T-helper 1 cell treated with Interleukin-12 subunit alpha and Interleukin-12 subunit beta and Interleukin-4 antibody, amounts not matched to agents 30 μg/mL and 1 μg/mL, for 36 hours (primary cell): ENCODE measurements at regions not wholly inside any gene's neighbourhood (a gene's known extent, or its start where the extent isn't known, plus 50 kb on each side); places are given as distances from the start of the nearest gene placed in this dataset.

Source experiments
- H3K27ac Mint-ChIP-seq: one replicate; pipeline ENCODE4 v1.8.0; 2021; ENCODE audit warnings: mild to moderate bottlenecking, mixed read lengths
- H3K27me3 Mint-ChIP-seq: one replicate; pipeline ENCODE4 v1.8.0; 2021; ENCODE audit warnings: low read depth, mixed read lengths
- H3K36me3 Mint-ChIP-seq: one replicate; pipeline ENCODE4 v1.8.0; 2021; ENCODE audit warnings: low read depth, mixed read lengths
- H3K4me1 Mint-ChIP-seq: one replicate; pipeline ENCODE4 v1.8.0; 2021; ENCODE audit warnings: low read depth, mixed read lengths
- H3K4me3 Mint-ChIP-seq: one replicate; pipeline ENCODE4 v1.8.0; 2021; ENCODE audit warnings: mild to moderate bottlenecking, moderate library complexity, mixed read lengths
- H3K9me3 Mint-ChIP-seq: one replicate; pipeline ENCODE4 v1.8.0; 2021; ENCODE audit warnings: mixed read lengths

DNA sequence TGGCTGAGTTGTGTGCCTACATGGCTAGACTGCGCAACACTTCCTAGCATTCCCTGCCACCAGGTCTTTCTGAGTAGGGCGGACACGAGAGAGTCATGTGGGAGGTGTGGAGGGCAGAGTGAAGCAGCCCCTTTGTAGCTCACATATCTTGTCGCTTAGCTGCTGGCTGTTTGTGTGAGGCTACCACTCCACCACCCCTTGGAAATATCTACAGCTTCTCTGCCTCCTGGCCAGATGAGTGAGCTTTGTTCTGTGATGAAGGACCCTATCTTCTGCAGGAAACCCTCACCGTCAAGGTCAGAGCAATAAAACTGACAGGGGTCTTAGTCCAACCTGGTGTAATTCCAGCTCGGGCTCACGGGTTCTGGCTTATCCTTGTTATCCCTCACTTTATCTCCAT, 232.1 kb upstream of the ASIC2 start:
- no peak overlapping the region for H3K4me3 Mint-ChIP-seq
- peaks cover 4% of the 10 kb centered on the region for H3K9me3 Mint-ChIP-seq
- no peaks in the 10 kb centered on the region for H3K4me1 Mint-ChIP-seq
- H3K27ac Mint-ChIP-seq: no peak overlapping the region
- H3K36me3 Mint-ChIP-seq: no peaks in the 10 kb centered on the region
- H3K27me3 Mint-ChIP-seq: no peaks in the 10 kb centered on the region

DNA sequence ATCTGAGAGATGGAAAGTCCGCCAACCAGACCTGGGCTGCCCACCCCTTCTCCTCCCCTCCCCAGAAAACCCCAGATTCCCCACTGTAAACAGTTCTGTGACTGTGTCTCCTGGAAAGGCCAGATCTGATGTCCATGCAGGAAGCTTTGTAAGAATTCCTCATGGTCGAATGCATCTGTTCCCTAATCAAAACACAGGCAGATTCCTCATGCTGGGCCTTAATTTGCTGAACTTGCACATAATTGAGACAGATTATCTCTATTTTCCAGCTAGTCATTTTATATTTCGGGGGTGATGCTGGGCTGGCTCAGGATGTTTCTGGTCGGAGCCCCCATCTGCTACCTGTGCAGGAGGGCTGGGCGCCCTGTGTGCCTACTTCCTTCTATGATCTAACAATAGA, 233.6 kb upstream of the ASIC2 start:
- H3K9me3 Mint-ChIP-seq: peaks cover 4% of the 10 kb centered on the region
- H3K36me3 Mint-ChIP-seq: no peaks in the 10 kb centered on the region
- no peaks in the 10 kb centered on the region for H3K4me1 Mint-ChIP-seq
- no peaks in the 10 kb centered on the region for H3K27me3 Mint-ChIP-seq
- H3K4me3 Mint-ChIP-seq: no peak overlapping the region
- no peak overlapping the region for H3K27ac Mint-ChIP-seq

DNA sequence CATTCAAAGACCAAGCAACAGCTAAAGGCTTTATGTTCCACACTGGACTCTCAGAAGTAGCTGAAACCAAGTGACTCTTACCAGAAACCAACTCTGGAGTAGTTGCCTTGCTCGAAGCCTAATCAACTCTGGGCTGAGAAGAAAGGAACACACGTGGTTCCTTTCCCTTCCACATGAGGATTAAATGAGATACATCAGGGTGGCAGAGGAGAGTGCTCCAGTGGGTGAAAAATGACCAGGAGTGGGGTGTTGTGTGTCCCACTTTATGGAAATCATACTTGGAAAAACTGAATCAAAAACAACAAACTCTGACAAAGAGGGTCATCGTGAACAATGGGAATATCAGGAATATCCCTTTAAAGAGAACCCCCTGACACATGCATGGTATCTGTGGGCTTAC, 234.2 kb upstream of the ASIC2 start:
- Mint-ChIP-seq H3K27ac (no peak overlapping the region), H3K4me1 (no peaks in the 10 kb centered on the region), H3K27me3 (no peaks in the 10 kb centered on the region), H3K9me3 (peaks cover 4% of the 10 kb centered on the region), H3K36me3 (no peaks in the 10 kb centered on the region), H3K4me3 (no peak overlapping the region)

DNA sequence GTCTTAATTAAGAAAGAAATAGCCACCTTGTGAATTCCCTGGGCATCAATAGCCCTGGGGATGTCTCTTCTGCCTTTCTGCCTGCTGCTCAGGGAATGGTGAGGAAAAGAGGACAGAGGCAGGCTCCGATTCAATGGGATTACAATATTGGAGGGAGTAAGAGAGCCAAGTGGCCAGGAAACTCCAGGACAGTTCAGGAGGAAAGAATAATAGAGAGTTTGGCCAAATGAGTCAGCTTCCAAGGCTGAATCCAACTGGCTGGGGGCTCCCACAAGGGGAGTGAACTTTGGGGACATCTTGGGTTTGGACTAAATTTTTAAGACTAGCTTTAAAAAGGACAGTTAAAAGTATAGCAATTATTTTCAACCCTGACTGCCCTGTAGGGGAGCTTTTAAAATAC, 235.8 kb upstream of the ASIC2 start:
- H3K27ac Mint-ChIP-seq: no peak overlapping the region
- H3K4me1 Mint-ChIP-seq: no peaks in the 10 kb centered on the region
- no peaks in the 10 kb centered on the region for H3K36me3 Mint-ChIP-seq
- H3K4me3 Mint-ChIP-seq: no peak overlapping the region
- H3K9me3 Mint-ChIP-seq: peaks cover 4% of the 10 kb centered on the region
- H3K27me3 Mint-ChIP-seq: no peaks in the 10 kb centered on the region

GRCh38 chr17:33529816-33530215, 236.7 kb upstream of the ASIC2 start:
- no peak overlapping the region for H3K4me3 Mint-ChIP-seq
- H3K27me3 Mint-ChIP-seq: no peaks in the 10 kb centered on the region
- H3K36me3 Mint-ChIP-seq: no peaks in the 10 kb centered on the region
- H3K4me1 Mint-ChIP-seq: no peaks in the 10 kb centered on the region
- no peak overlapping the region for H3K27ac Mint-ChIP-seq
- H3K9me3 Mint-ChIP-seq: peaks cover 4% of the 10 kb centered on the region

DNA sequence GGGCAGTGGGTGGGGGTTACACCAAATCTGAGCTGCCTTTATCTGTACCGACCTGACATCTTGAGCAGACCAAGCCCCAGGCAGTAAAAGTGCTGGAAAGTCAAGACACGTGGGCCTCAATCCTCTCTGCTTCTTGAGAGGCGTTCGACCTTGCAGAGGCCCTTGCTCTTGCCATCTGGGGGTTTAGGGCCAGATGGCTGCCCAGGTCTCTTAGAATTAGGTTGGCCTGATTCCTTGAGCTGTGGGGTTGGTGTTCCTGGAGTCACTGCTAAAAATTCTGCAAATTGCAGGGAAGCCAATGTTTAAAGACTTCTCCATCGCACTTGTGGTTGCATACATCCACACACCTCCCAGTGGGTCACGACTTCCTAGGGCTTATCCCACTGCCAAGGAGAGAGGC, 238.2 kb upstream of the ASIC2 start:
- peaks cover 4% of the 10 kb centered on the region for H3K9me3 Mint-ChIP-seq
- no peak overlapping the region for H3K4me3 Mint-ChIP-seq
- no peak overlapping the region for H3K27ac Mint-ChIP-seq
- H3K4me1 Mint-ChIP-seq: no peaks in the 10 kb centered on the region
- H3K36me3 Mint-ChIP-seq: no peaks in the 10 kb centered on the region
- H3K27me3 Mint-ChIP-seq: no peaks in the 10 kb centered on the region

GRCh38 chr17:33534087-33534486, 241.0 kb upstream of the ASIC2 start:
- Mint-ChIP-seq H3K27me3 (no peaks in the 10 kb centered on the region), H3K27ac (no peak overlapping the region), H3K4me3 (no peak overlapping the region), H3K36me3 (no peaks in the 10 kb centered on the region), H3K4me1 (no peaks in the 10 kb centered on the region), H3K9me3 (no peaks in the 10 kb centered on the region)

- no peaks in the 10 kb centered on the region for H3K9me3 Mint-ChIP-seq
- H3K36me3 Mint-ChIP-seq: no peaks in the 10 kb centered on the region
- no peak overlapping the region for H3K27ac Mint-ChIP-seq
- H3K27me3 Mint-ChIP-seq: no peaks in the 10 kb centered on the region
- no peaks in the 10 kb centered on the region for H3K4me1 Mint-ChIP-seq
- H3K4me3 Mint-ChIP-seq: no peak overlapping the region
These were observed 252.0 kb upstream of the ASIC2 start for GRCh38 chr17:33545124-33545523.

DNA sequence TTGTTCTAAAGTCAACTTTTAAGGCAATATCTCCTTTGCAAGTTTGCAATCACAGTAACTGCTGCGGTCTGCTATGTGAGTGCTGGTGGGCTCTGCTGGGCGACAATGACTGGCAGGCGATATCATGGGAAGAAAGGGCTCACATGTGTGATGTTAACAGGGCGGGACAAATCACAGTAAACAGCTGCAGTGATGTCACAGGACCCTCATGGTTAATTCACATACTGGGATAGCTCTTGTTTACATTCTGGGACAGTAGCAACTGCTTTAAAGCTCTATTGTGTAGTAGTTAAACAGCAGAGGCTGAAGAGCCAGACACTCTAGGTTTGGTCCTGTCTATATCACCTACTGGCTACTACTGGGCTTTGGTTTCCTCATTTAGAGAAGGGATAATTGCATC, 257.2 kb upstream of the ASIC2 start:
- Mint-ChIP-seq H3K36me3 (no peaks in the 10 kb centered on the region), H3K4me1 (no peaks in the 10 kb centered on the region), H3K9me3 (no peaks in the 10 kb centered on the region), H3K4me3 (no peak overlapping the region), H3K27me3 (no peaks in the 10 kb centered on the region), H3K27ac (no peak overlapping the region)

DNA sequence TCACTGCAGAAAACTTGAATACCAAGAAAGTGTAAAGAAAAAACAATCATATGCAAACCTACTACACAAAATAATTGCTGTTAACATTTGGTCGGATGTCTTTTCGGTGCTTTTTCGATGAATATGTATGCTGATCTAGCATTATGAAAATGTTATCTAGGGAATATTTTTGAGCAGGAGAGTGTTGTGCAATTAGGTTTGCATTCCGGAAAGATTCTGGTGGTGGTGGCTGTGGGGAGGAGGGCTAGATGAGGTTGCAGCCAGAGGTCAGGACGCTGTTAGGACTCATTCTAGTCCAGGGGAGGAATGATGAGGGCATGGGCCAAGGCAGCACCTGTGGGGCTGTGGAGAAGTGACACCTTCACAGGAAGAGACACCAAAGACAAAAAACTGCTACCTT, 258.0 kb upstream of the ASIC2 start:
- no peaks in the 10 kb centered on the region for H3K36me3 Mint-ChIP-seq
- no peaks in the 10 kb centered on the region for H3K9me3 Mint-ChIP-seq
- no peak overlapping the region for H3K27ac Mint-ChIP-seq
- H3K4me1 Mint-ChIP-seq: no peaks in the 10 kb centered on the region
- no peaks in the 10 kb centered on the region for H3K27me3 Mint-ChIP-seq
- H3K4me3 Mint-ChIP-seq: no peak overlapping the region

DNA sequence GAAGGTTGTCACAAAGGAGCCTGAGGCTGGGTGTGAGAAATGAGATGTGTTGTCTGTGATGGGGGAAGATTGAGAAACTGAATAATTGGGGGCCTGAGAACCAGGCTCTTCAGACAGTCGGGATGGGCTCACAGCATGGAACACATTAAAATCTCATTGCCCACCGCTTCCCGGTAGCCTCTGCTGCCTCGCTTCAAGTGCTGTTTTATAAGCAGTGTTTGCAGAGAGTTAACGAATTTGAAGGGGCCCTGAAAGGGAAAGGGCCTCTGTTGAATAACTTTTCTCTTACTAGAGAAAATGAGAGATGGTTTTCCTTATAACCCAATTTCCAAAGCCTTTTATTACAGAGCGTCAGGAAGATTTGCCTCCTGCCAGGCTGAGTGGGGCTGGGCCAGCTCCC, 258.8 kb upstream of the ASIC2 start:
- H3K27me3 Mint-ChIP-seq: no peaks in the 10 kb centered on the region
- no peak overlapping the region for H3K4me3 Mint-ChIP-seq
- H3K27ac Mint-ChIP-seq: no peak overlapping the region
- no peaks in the 10 kb centered on the region for H3K36me3 Mint-ChIP-seq
- H3K4me1 Mint-ChIP-seq: no peaks in the 10 kb centered on the region
- no peaks in the 10 kb centered on the region for H3K9me3 Mint-ChIP-seq

DNA sequence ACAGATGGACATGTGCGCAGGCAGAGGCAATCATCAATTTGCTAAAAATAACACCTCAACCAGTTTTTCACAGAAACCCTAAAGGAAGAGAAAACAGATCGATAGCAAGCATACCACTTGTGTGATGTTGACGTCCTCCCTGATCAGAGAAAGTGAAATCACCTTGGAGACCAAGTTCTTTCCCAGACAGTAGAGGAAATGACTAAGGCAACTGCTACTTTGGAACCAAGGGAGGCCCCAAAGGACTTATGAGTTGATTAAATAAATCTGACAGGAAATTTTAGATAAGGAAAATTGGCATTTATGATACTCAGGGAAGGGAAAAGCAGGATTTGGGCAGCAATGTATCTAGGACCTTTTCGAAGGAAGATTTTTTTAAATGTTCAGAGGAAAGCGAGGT, 267.1 kb upstream of the ASIC2 start:
- Mint-ChIP-seq H3K36me3 (no peaks in the 10 kb centered on the region), H3K4me3 (no peak overlapping the region), H3K9me3 (peaks cover 14% of the 10 kb centered on the region), H3K27ac (no peak overlapping the region), H3K4me1 (peaks cover 3% of the 10 kb centered on the region), H3K27me3 (no peaks in the 10 kb centered on the region)

DNA sequence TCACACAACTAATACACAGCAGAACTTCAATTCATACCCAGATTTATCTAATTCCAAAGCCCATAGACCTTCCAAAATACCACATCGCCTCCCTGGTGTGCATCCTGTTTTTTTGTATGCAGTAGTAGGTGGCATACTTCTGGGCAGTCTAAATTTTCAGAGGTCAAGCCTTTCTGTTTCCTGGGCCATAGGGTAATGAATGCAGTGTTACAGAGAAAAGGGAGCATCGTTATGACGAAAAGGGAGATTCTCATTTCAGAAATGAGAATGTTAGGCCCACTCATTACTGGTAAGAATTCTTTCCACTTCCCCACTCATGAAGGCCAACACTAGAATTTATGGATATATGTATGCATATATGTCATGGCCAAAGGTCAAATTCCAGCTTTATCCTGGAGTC, 267.8 kb upstream of the ASIC2 start:
- no peak overlapping the region for H3K4me3 Mint-ChIP-seq
- H3K4me1 Mint-ChIP-seq: peaks cover 3% of the 10 kb centered on the region
- no peak overlapping the region for H3K27ac Mint-ChIP-seq
- H3K9me3 Mint-ChIP-seq: peaks cover 14% of the 10 kb centered on the region
- H3K27me3 Mint-ChIP-seq: no peaks in the 10 kb centered on the region
- no peaks in the 10 kb centered on the region for H3K36me3 Mint-ChIP-seq

- H3K4me1 Mint-ChIP-seq: peaks cover 3% of the 10 kb centered on the region
- peaks cover 14% of the 10 kb centered on the region for H3K9me3 Mint-ChIP-seq
- H3K27me3 Mint-ChIP-seq: no peaks in the 10 kb centered on the region
- H3K36me3 Mint-ChIP-seq: no peaks in the 10 kb centered on the region
- H3K4me3 Mint-ChIP-seq: no peak overlapping the region
- no peak overlapping the region for H3K27ac Mint-ChIP-seq
These were observed 268.7 kb upstream of the ASIC2 start for GRCh38 chr17:33561569-33562334.

DNA sequence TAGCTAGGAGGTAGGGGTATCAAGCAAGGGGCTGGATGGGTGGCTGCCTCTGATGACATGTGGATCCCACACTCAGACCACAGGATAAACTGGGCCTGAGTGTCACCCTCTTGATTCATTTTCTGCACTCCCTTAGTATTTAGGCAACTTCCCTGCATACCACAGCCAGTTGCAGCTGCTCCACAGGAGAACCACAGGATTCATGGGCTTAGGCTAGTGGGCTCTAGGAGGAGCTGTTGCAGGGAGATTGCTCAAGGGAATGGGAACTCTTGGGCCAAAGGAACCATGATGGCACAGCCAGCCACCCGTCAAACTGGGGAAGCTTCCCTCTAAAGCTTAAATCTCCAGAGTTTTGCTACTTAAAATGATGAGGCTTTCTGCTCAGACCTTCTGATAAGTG, 269.7 kb upstream of the ASIC2 start:
- H3K9me3 Mint-ChIP-seq: peaks cover 7% of the 10 kb centered on the region
- H3K4me1 Mint-ChIP-seq: peaks cover 3% of the 10 kb centered on the region
- H3K27me3 Mint-ChIP-seq: no peaks in the 10 kb centered on the region
- H3K36me3 Mint-ChIP-seq: no peaks in the 10 kb centered on the region
- H3K4me3 Mint-ChIP-seq: no peak overlapping the region
- no peak overlapping the region for H3K27ac Mint-ChIP-seq

GRCh38 chr17:33564146-33564545, 271.1 kb upstream of the ASIC2 start:
- peaks cover 3% of the 10 kb centered on the region for H3K4me1 Mint-ChIP-seq
- peaks cover 5% of the 10 kb centered on the region for H3K9me3 Mint-ChIP-seq
- H3K36me3 Mint-ChIP-seq: no peaks in the 10 kb centered on the region

More at GRCh38 chr17:33564146-33564545, 271.1 kb upstream of the ASIC2 start:
- Mint-ChIP-seq H3K27me3 (no peaks in the 10 kb centered on the region), H3K27ac (no peak overlapping the region), H3K4me3 (no peak overlapping the region)
